ENCODE measurements at regions not wholly inside any gene's neighbourhood (a gene's known extent, or its start where the extent isn't known, plus 50 kb on each side); places are given as distances from the start of the nearest gene placed in this dataset.
"Not testable (repeated sequence)": the region's sequence is repeated elsewhere in the genome, so short reads cannot be mapped to it uniquely, and the experiment has no call there.

- peaks cover 2% of the 10 kb centered on the region for H3K36me3 Mint-ChIP-seq (ENCODE audit: unreplicated experiment)
- H3K4me3 Mint-ChIP-seq (ENCODE audit: unreplicated experiment): no peak overlapping the region
- DNase-seq (ENCODE audit: extremely low spot score, unreplicated experiment): no peak
- H3K9me3 Mint-ChIP-seq (ENCODE audit: unreplicated experiment): no peaks in the 10 kb centered on the region
- TF ChIP-seq CTCF (IDR thresholded peaks at IDR 0.05): no peak
- H3K27ac Mint-ChIP-seq (ENCODE audit: unreplicated experiment): peak overlapping the region; percentile 90
- no peaks in the 10 kb centered on the region for H3K27me3 Mint-ChIP-seq (ENCODE audit: unreplicated experiment)
- H3K4me1 Mint-ChIP-seq (ENCODE audit: unreplicated experiment): peaks cover 57% of the 10 kb centered on the region
Observed at GRCh38 chr4:137361756-137362470, 170.4 kb downstream of the PCDH18 start.

GRCh38 chr4:137360761-137361160 lies 171.5 kb downstream of the PCDH18 start:
- Mint-ChIP-seq H3K27ac (ENCODE audit: unreplicated experiment) (peak overlapping the region; percentile 90), H3K9me3 (ENCODE audit: unreplicated experiment) (peaks cover 5% of the 10 kb centered on the region), H3K4me3 (ENCODE audit: unreplicated experiment) (no peak overlapping the region), H3K4me1 (ENCODE audit: unreplicated experiment) (peaks cover 57% of the 10 kb centered on the region), H3K36me3 (ENCODE audit: unreplicated experiment) (peaks cover 2% of the 10 kb centered on the region), H3K27me3 (ENCODE audit: unreplicated experiment) (no peaks in the 10 kb centered on the region)
- DNase-seq (ENCODE audit: extremely low spot score, unreplicated experiment): no peak
- TF ChIP-seq CTCF (IDR thresholded peaks at IDR 0.05): no peak

- H3K9me3 Mint-ChIP-seq (ENCODE audit: unreplicated experiment): peaks cover 11% of the 10 kb centered on the region
- peak overlapping the region; percentile 90 for H3K27ac Mint-ChIP-seq (ENCODE audit: unreplicated experiment)
- H3K4me3 Mint-ChIP-seq (ENCODE audit: unreplicated experiment): peak overlapping the region; percentile 38
- peaks cover 2% of the 10 kb centered on the region for H3K36me3 Mint-ChIP-seq (ENCODE audit: unreplicated experiment)
- DNase-seq (ENCODE audit: extremely low spot score, unreplicated experiment): no peak
- peaks cover 57% of the 10 kb centered on the region for H3K4me1 Mint-ChIP-seq (ENCODE audit: unreplicated experiment)
- no peak for TF ChIP-seq CTCF (IDR thresholded peaks at IDR 0.05)
- no peaks in the 10 kb centered on the region for H3K27me3 Mint-ChIP-seq (ENCODE audit: unreplicated experiment)
Observed at GRCh38 chr4:137359691-137360315, 172.5 kb downstream of the PCDH18 start.

GRCh38 chr4:137354562-137354961 lies 177.7 kb downstream of the PCDH18 start:
- H3K4me3 Mint-ChIP-seq (ENCODE audit: unreplicated experiment); DNase-seq (ENCODE audit: extremely low spot score, unreplicated experiment): not testable (repeated sequence)

GRCh38 chr4:137347371-137347770 lies 184.9 kb downstream of the PCDH18 start:
- Mint-ChIP-seq H3K27ac (ENCODE audit: unreplicated experiment) (no peak overlapping the region), H3K36me3 (ENCODE audit: unreplicated experiment) (peaks cover 6% of the 10 kb centered on the region), H3K27me3 (ENCODE audit: unreplicated experiment) (no peaks in the 10 kb centered on the region), H3K4me3 (ENCODE audit: unreplicated experiment) (no peak overlapping the region), H3K9me3 (ENCODE audit: unreplicated experiment) (peaks cover 14% of the 10 kb centered on the region), H3K4me1 (ENCODE audit: unreplicated experiment) (peaks cover 2% of the 10 kb centered on the region)
- TF ChIP-seq CTCF (IDR thresholded peaks at IDR 0.05): no peak
- no peak for DNase-seq (ENCODE audit: extremely low spot score, unreplicated experiment)

More at GRCh38 chr4:137354562-137354961, 177.7 kb downstream of the PCDH18 start:
- not testable (repeated sequence) for H3K27me3 Mint-ChIP-seq (ENCODE audit: unreplicated experiment); H3K27ac Mint-ChIP-seq (ENCODE audit: unreplicated experiment)
- peaks cover 16% of the 10 kb centered on the region for H3K36me3 Mint-ChIP-seq (ENCODE audit: unreplicated experiment)
- peaks cover 18% of the 10 kb centered on the region for H3K4me1 Mint-ChIP-seq (ENCODE audit: unreplicated experiment)
- peaks cover 41% of the 10 kb centered on the region for H3K9me3 Mint-ChIP-seq (ENCODE audit: unreplicated experiment)
